ENCODE measurements at regions not wholly inside any gene's neighbourhood (a gene's known extent, or its start where the extent isn't known, plus 50 kb on each side); places are given as distances from the start of the nearest gene placed in this dataset.
A peak's percentile ranks its signal among the peaks of the same experiment; 100 is the strongest.

GRCh38 chr1:90100566-90100965 is 105.7 kb downstream of the ZNF326 start:
- Histone ChIP-seq H3K9ac (replicated peaks; ENCODE audit: extremely low read depth, insufficient read depth, low read length) (no peak overlapping the region), H3K79me2 (ENCODE audit: control insufficient read depth, insufficient read depth, low read length) (no peaks in the 10 kb centered on the region), H3K9me1 (replicated peaks; ENCODE audit: control insufficient read depth, extremely low read depth, insufficient read depth, low read length) (no peaks in the 10 kb centered on the region), H2AFZ (ENCODE audit: low read depth, low read length) (no peak overlapping the region), H4K20me1 (replicated peaks; ENCODE audit: control insufficient read depth, extremely low read depth, insufficient read depth, low read length) (no peaks in the 10 kb centered on the region), H3K4me3 (replicated peaks in 1 of 3; ENCODE audit: insufficient read depth in 1 of 3, low read depth in 1 of 3, low read length in 3 of 3) (no peak overlapping the region), H3K36me3 (ENCODE audit: control insufficient read depth in 2 of 2, extremely low read depth in 1 of 2, insufficient read depth in 2 of 2, low read length in 2 of 2) (no peaks in the 10 kb centered on the region), H3K27ac (ENCODE audit: insufficient read depth, low read depth, low read length) (no peak overlapping the region), H3K9me3 (replicated peaks; ENCODE audit: control insufficient read depth, insufficient read depth, low read length) (no peaks in the 10 kb centered on the region), H3K4me2 (ENCODE audit: insufficient read depth, low read length) (no peak overlapping the region), H3K4me1 (ENCODE audit: control insufficient read depth, extremely low read depth, insufficient read depth, low read length) (no peaks in the 10 kb centered on the region), H3K27me3 (ENCODE audit: control insufficient read depth in 2 of 2, insufficient read depth in 2 of 2, low read length in 2 of 2) (no peaks in the 10 kb centered on the region)
- BruUV-seq (replicated peaks) = no TSS peak
- DNase-seq (ENCODE audit: low read depth, low spot score) = no peak
- intact Hi-C loops (cut with micrococcal nuclease) (no loop called here), dilution Hi-C loops (cut with MboI; ENCODE audit: extremely low pct_ligation_motif_present, low sequenced_read_pairs) (no loop called here)
- TF ChIP-seq JUN (IDR thresholded peaks at IDR 0.05; ENCODE audit: borderline replicate concordance, insufficient read depth, insufficient read length, low read depth) (no peak), POLR2AphosphoS5 (IDR thresholded peaks at IDR 0.05; ENCODE audit: insufficient read depth, low read depth, low read length) (no peak), EZH2 (IDR thresholded peaks at IDR 0.05; ENCODE audit: borderline replicate concordance, low read depth, low read length, severe bottlenecking) (no peak), MAX (IDR thresholded peaks at IDR 0.05; ENCODE audit: insufficient read depth, insufficient read length) (no peak), FOS (IDR thresholded peaks at IDR 0.05; ENCODE audit: borderline replicate concordance, insufficient read depth, low read length) (no peak)
- ChIA-PET POLR2A (no interaction called here), CTCF (no interaction called here)
- no peak for FAIRE-seq

GRCh38 chr1:90092441-90092840 is 97.5 kb downstream of the ZNF326 start:
- Histone ChIP-seq H4K20me1 (replicated peaks; ENCODE audit: control insufficient read depth, extremely low read depth, insufficient read depth, low read length) (no peaks in the 10 kb centered on the region), H3K79me2 (ENCODE audit: control insufficient read depth, insufficient read depth, low read length) (no peaks in the 10 kb centered on the region), H3K36me3 (ENCODE audit: control insufficient read depth in 2 of 2, extremely low read depth in 1 of 2, insufficient read depth in 2 of 2, low read length in 2 of 2) (no peaks in the 10 kb centered on the region), H3K4me3 (replicated peaks in 1 of 3; ENCODE audit: insufficient read depth in 1 of 3, low read depth in 1 of 3, low read length in 3 of 3) (no peak overlapping the region), H3K9me1 (replicated peaks; ENCODE audit: control insufficient read depth, extremely low read depth, insufficient read depth, low read length) (no peaks in the 10 kb centered on the region), H3K4me2 (ENCODE audit: insufficient read depth, low read length) (no peak overlapping the region), H3K9ac (replicated peaks; ENCODE audit: extremely low read depth, insufficient read depth, low read length) (no peak overlapping the region), H2AFZ (ENCODE audit: low read depth, low read length) (no peak overlapping the region), H3K9me3 (replicated peaks; ENCODE audit: control insufficient read depth, insufficient read depth, low read length) (no peaks in the 10 kb centered on the region), H3K27me3 (ENCODE audit: control insufficient read depth in 2 of 2, insufficient read depth in 2 of 2, low read length in 2 of 2) (peaks cover 0 to 2% of the 10 kb centered on the region in 2 experiments), H3K27ac (ENCODE audit: insufficient read depth, low read depth, low read length) (no peak overlapping the region), H3K4me1 (ENCODE audit: control insufficient read depth, extremely low read depth, insufficient read depth, low read length) (no peaks in the 10 kb centered on the region)
- dilution Hi-C loops (cut with MboI; ENCODE audit: extremely low pct_ligation_motif_present, low sequenced_read_pairs) = no loop called here
- no peak for DNase-seq (ENCODE audit: low read depth, low spot score)
- POLR2A ChIA-PET = no interaction called here
- CTCF ChIA-PET = no interaction called here
- intact Hi-C loops (cut with micrococcal nuclease) = no loop called here
- TF ChIP-seq MAX (IDR thresholded peaks at IDR 0.05; ENCODE audit: insufficient read depth, insufficient read length) = no peak
- TF ChIP-seq FOS (IDR thresholded peaks at IDR 0.05; ENCODE audit: borderline replicate concordance, insufficient read depth, low read length) = no peak
- TF ChIP-seq JUN (IDR thresholded peaks at IDR 0.05; ENCODE audit: borderline replicate concordance, insufficient read depth, insufficient read length, low read depth) = no peak
- no peak for TF ChIP-seq POLR2A (IDR thresholded peaks at IDR 0.05; ENCODE audit: low read depth, low read length)
- TF ChIP-seq MYC (IDR thresholded peaks at IDR 0.05; ENCODE audit: low read depth, low read length) = no peak
- no TSS peak for BruUV-seq (replicated peaks)
- no peak for FAIRE-seq

Small RNA genes lying in the stretch of these regions (small RNA-seq; reads per million reads assigned to genes)
- gene RNU6-695P (ENCODE audit: insufficient read depth, insufficient read length, low read depth, low replicate concordance) = 21.7 reads per million, percentile 80 among the genes with 10 or more reads in this experiment

Measured in endothelial cell of umbilical vein (primary cell).